GM12878 (cell line): ENCODE measurements at regions not wholly inside any gene's neighbourhood (a gene's known extent, or its start where the extent isn't known, plus 50 kb on each side); places are given as distances from the start of the nearest gene placed in this dataset.

Source experiments
- ATAC-seq: fragments of 200-7000 bp; cut with Tn5 transposase; 3 replicates; pipeline ENCODE4 v1.9.1; 2020; ENCODE audit warnings: mild to moderate bottlenecking, moderate library complexity
- BruUV-seq: library from RNA; stranded (reverse); fragments of 400-500 nt; replicated peaks from 2 replicates; lab custom pipeline; 2021; lab: Mats Ljungman, UMichigan
- CTCF ChIA-PET: fragments of 300-600 bp; sonication (Branson Sonifier 250); formaldehyde crosslinking; extraction: SDS; loops from one replicate; lab custom pipeline; 2021; ENCODE audit warnings: inconsistent platforms; lab: Yijun Ruan, JAX
- POLR2A ChIA-PET: fragments of 350-600 bp; formaldehyde crosslinking; extraction: SDS; loops from one replicate; lab custom pipeline; 2021; ENCODE audit warnings: inconsistent platforms; lab: Charles Lee
- RAD21 ChIA-PET: fragments of 300-600 bp; sonication (Branson Sonifier 250); formaldehyde crosslinking; loops from one replicate; lab custom pipeline; 2023; ENCODE audit warnings: antibody characterized with exemption; ENCODE audit not compliant: unreplicated experiment; lab: Charles Lee
- SMC1A ChIA-PET: fragments of 300-600 bp; sonication (Branson Sonifier 250); formaldehyde crosslinking; loops from one replicate; lab custom pipeline; 2023; ENCODE audit not compliant: unreplicated experiment, uncharacterized antibody; lab: Charles Lee
- DNase-seq: peaks from one replicate; pipeline ENCODE4 v3.0.0-alpha.2; 2011; ENCODE audit warnings: low read depth, low spot score
- FAIRE-seq: peaks from 3 replicates; lab custom pipeline; 2011; peaks lifted over from hg19 to GRCh38; lab: Jason Lieb, UNC
- H2AFZ ChIP-seq: 2 replicates; pipeline ENCODE4 v1.6.0; 2011; ENCODE audit warnings: low read depth, low read length, control low read depth; ENCODE audit not compliant: control insufficient read depth
- H3K27ac ChIP-seq: 2 replicates; pipeline ENCODE4 v1.5.1; 2011; ENCODE audit warnings: control low read depth; ENCODE audit not compliant: control insufficient read depth, insufficient read depth
- H3K27me3 ChIP-seq, 2 experiments: replicated peaks in 1 of 2; 2 replicates each; pipeline versions ENCODE4 v1.6.0 to v1.6.1; 2011; ENCODE audit warnings: low read length in 1 of 2; ENCODE audit not compliant: control insufficient read depth in 2 of 2, insufficient read depth in 2 of 2
- H3K36me3 ChIP-seq, 2 experiments: 2 replicates each; pipeline ENCODE4 v1.5.1; 2011; ENCODE audit warnings: low read length in 1 of 2; ENCODE audit not compliant: control insufficient read depth in 2 of 2, insufficient read depth in 2 of 2
- H3K4me1 ChIP-seq: 2 replicates; pipeline ENCODE4 v1.6.1; 2011; ENCODE audit warnings: mild to moderate bottlenecking, low read length, moderate library complexity, mixed read lengths; ENCODE audit not compliant: control insufficient read depth, insufficient read depth
- H3K4me2 ChIP-seq: 2 replicates; pipeline ENCODE4 v1.6.0; 2011; ENCODE audit warnings: control low read depth; ENCODE audit not compliant: control insufficient read depth, insufficient read depth
- H3K4me3 ChIP-seq: fragments of 200-600 bp; sonication (generic); 2 replicates; pipeline ENCODE4 v1.5.1; 2016
- H3K79me2 ChIP-seq: 2 replicates; pipeline ENCODE4 v1.6.0; 2011; ENCODE audit warnings: low read length; ENCODE audit not compliant: control insufficient read depth, insufficient read depth
- H3K9ac ChIP-seq: 2 replicates; pipeline ENCODE4 v1.8.0; 2011; ENCODE audit warnings: low read length, control low read depth, mixed read lengths; ENCODE audit not compliant: control insufficient read depth, insufficient read depth
- H3K9me3 ChIP-seq: replicated peaks from 3 replicates; pipeline ENCODE4 v1.5.1; 2011; ENCODE audit warnings: mild to moderate bottlenecking, low read length; ENCODE audit not compliant: control insufficient read depth, insufficient read depth
- H4K20me1 ChIP-seq: 2 replicates; pipeline ENCODE4 v1.6.0; 2011; ENCODE audit not compliant: control insufficient read depth, insufficient read depth
- BHLHE40 ChIP-seq, 2 experiments: fragments of 450-650 bp in 1 of 2; IDR thresholded peaks; 2 replicates each; pipeline ENCODE4 v1.6.1; 2011 to 2017; ENCODE audit warnings: low read depth in 2 of 2, borderline replicate concordance in 1 of 2, improper control_type of control experiment in 1 of 2, low read length in 1 of 2, mild to moderate bottlenecking in 1 of 2
- HDAC2 ChIP-seq: fragments of 200-600 bp; sonication (generic); IDR thresholded peaks from 2 replicates; pipeline ENCODE4 v1.6.1; 2017
- IKZF2 ChIP-seq, 2 experiments: fragments of 450-650 bp; IDR thresholded peaks; 2 replicates each; pipeline ENCODE4 v1.6.1; 2017; ENCODE audit warnings: mild to moderate bottlenecking in 2 of 2, moderate library complexity in 2 of 2
- MEF2B ChIP-seq: fragments of 450-650 bp; IDR thresholded peaks from 2 replicates; pipeline ENCODE4 v1.6.1; 2018; ENCODE audit warnings: mild to moderate bottlenecking, moderate library complexity; ENCODE audit not compliant: partially characterized antibody, poor library complexity, severe bottlenecking
- MXI1 ChIP-seq: fragments of 150-350 bp; IDR thresholded peaks from 2 replicates; pipeline ENCODE4 v1.6.1; 2011; ENCODE audit warnings: low read depth, mild to moderate bottlenecking, inconsistent platforms, low read length, improper control_type of control experiment
- RAD21 ChIP-seq: IDR thresholded peaks from 2 replicates; pipeline ENCODE4 v1.6.1; 2011; ENCODE audit warnings: mild to moderate bottlenecking, low read depth, low read length, moderate library complexity; ENCODE audit not compliant: insufficient read depth
- STAT1 ChIP-seq: fragments of 450-650 bp; conservative IDR thresholded peaks from 2 replicates; pipeline ENCODE4 v1.6.1; 2014; ENCODE audit warnings: antibody characterized with exemption, mild to moderate bottlenecking
- ZNF217 ChIP-seq: fragments of 450-650 bp; IDR thresholded peaks from 2 replicates; pipeline ENCODE4 v1.6.1; 2017; ENCODE audit warnings: antibody characterized with exemption, mild to moderate bottlenecking
- WGBS: methylation state at CpG from one replicate; pipeline ENCODE4 v1.1.6; 2016; ENCODE audit warnings: low lambda C conversion rate; ENCODE audit not compliant: insufficient replicate concordance, insufficient coverage; ENCODE audit errors: missing lambda C conversion rate; 5-methylcytosine and 5-hydroxymethylcytosine counted together
- in situ Hi-C: fragments of 300-500 bp; cut with MboI; formaldehyde crosslinking; loops from 9 replicates; pipeline ENCODE4 v1.14.3; 2018; ENCODE audit warnings: mixed read lengths
- intact Hi-C: fragments of 100-400 bp; cut with micrococcal nuclease; formaldehyde crosslinking; loops from one replicate; pipeline ENCODE4 v1.14.2; 2022; ENCODE audit not compliant: unreplicated experiment
- TF ChIP-seq, protein P1 (sequence below): fragments of 450-650 bp; formaldehyde crosslinking; IDR thresholded peaks from 2 replicates; pipeline ENCODE4 v1.4.0; 2022; ENCODE audit warnings: mild to moderate bottlenecking, moderate library complexity
- TF ChIP-seq, protein P2 (sequence below): IDR thresholded peaks from 2 replicates; pipeline ENCODE4 v1.6.1; 2011; ENCODE audit warnings: borderline replicate concordance, low read depth, mild to moderate bottlenecking, moderate library complexity, low read length; ENCODE audit not compliant: insufficient read depth, poor library complexity, severe bottlenecking

DNA sequence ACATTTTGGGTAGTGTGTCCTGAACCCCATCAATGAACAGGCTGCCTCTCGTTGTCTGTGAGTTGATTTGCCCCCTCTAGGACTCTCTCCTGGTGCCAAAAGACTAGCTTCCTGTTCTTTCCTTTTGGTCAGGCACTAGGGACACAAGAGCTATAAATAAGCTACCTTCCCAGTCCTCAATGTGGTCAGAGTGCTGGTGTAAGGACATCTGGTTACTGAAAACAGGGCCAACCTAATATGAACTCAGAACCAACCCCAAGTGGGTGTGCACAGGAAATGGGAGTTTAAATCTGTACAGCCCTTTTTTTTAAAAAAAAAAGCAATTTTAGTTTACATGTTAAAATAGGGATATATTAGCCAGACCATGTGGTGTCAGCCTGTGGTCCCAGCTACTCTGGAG lies 129.2 kb downstream of the ZIC5 start (continued):
- TF ChIP-seq, protein P1, sequence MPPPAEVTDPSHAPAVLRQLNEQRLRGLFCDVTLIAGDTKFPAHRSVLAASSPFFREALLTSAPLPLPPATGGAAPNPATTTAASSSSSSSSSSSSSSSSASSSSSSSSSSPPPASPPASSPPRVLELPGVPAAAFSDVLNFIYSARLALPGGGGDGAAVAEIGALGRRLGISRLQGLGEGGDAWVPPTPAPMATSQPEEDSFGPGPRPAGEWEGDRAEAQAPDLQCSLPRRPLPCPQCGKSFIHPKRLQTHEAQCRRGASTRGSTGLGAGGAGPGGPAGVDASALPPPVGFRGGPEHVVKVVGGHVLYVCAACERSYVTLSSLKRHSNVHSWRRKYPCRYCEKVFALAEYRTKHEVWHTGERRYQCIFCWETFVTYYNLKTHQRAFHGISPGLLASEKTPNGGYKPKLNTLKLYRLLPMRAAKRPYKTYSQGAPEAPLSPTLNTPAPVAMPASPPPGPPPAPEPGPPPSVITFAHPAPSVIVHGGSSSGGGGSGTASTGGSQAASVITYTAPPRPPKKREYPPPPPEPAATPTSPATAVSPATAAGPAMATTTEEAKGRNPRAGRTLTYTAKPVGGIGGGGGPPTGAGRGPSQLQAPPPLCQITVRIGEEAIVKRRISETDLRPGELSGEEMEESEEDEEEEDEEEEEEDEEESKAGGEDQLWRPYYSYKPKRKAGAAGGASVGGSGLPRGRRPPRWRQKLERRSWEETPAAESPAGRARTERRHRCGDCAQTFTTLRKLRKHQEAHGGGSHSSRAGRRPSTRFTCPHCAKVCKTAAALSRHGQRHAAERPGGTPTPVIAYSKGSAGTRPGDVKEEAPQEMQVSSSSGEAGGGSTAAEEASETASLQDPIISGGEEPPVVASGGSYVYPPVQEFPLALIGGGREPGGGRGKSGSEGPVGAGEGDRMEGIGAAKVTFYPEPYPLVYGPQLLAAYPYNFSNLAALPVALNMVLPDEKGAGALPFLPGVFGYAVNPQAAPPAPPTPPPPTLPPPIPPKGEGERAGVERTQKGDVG = no peak
- TF ChIP-seq MEF2B = no peak
- no peak for TF ChIP-seq RAD21

DNA sequence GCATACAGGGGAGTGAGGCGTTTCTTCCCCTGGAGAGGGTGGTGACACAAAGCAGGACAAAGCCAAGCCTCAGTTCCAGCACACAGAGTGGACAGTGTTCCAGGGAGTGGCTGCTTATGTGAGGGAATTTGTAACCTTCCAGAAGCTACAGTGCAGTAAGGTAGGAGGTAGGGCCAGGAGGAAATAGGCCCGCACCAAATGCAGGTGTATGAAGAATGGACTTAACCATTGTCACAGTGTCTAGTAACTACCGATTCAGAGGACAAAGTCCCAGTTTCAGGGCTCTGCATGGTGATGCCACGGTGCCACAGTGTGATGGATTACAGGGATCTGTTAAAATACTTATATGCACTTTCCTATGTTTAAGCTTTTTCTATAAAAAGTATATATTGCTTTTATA lies 135.3 kb downstream of the ZIC5 start:
- 23% methylated on average over 4 of the region's 4 CpGs for WGBS
- H3K79me2 ChIP-seq = no peaks in the 10 kb centered on the region
- no peaks in the 10 kb centered on the region for H4K20me1 ChIP-seq
- ChIA-PET SMC1A (no interaction called here), CTCF (no interaction called here), POLR2A (no interaction called here), RAD21 (no interaction called here)
- no peak overlapping the region for H3K9ac ChIP-seq
- no peak for FAIRE-seq
- intact Hi-C loops (no loop called here), in situ Hi-C loops (no loop called here)
- H3K4me2 ChIP-seq = no peak overlapping the region
- BruUV-seq = no TSS peak
- H3K4me3 ChIP-seq = no peak overlapping the region
- H3K27me3 ChIP-seq = no peaks in the 10 kb centered on the region
- TF ChIP-seq ZNF217 (no peak), MXI1 (no peak), BHLHE40 (IDR thresholded peaks at IDR 0.05; ENCODE audit: borderline replicate concordance in 1 of 2, low read depth in 2 of 2, low read length in 1 of 2) (no peak), IKZF2 (IDR thresholded peaks at IDR 0.05) (no peak), STAT1 (no peak), HDAC2 (no peak)
- TF ChIP-seq, protein P2, sequence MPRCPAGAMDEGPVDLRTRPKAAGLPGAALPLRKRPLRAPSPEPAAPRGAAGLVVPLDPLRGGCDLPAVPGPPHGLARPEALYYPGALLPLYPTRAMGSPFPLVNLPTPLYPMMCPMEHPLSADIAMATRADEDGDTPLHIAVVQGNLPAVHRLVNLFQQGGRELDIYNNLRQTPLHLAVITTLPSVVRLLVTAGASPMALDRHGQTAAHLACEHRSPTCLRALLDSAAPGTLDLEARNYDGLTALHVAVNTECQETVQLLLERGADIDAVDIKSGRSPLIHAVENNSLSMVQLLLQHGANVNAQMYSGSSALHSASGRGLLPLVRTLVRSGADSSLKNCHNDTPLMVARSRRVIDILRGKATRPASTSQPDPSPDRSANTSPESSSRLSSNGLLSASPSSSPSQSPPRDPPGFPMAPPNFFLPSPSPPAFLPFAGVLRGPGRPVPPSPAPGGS = no peak
- H3K36me3 ChIP-seq = no peaks in the 10 kb centered on the region
- H3K4me1 ChIP-seq = no peaks in the 10 kb centered on the region
- no peak overlapping the region for H3K27ac ChIP-seq
- H3K9me3 ChIP-seq = no peaks in the 10 kb centered on the region
- no peak for DNase-seq
- no peak for ATAC-seq
- H2AFZ ChIP-seq = no peak overlapping the region
